Right ventricle myocardium inferior (tissue), 1 donor: ENCODE measurements at regions not wholly inside any gene's neighbourhood (a gene's known extent, or its start where the extent isn't known, plus 50 kb on each side); places are given as distances from the start of the nearest gene placed in this dataset.
A peak's percentile ranks its signal among the peaks of the same experiment; 100 is the strongest.

Source experiments
- ATAC-seq: fragments of 200-7000 bp; cut with Tn5 transposase; one replicate; pipeline ENCODE4 v1.9.1; 2020; ENCODE audit warnings: mild to moderate bottlenecking, moderate library complexity
- DNase-seq: peaks from one replicate; pipeline ENCODE4 v3.0.0; 2021; ENCODE audit errors: missing footprints
- intact Hi-C: fragments of 100-400 bp; cut with DNase I; formaldehyde crosslinking; loops from one replicate; pipeline ENCODE4 v1.11.0; 2022
- donor health status: DM: no; HTN: yes; CAD: no; lungs with severe emphysema.

DNA sequence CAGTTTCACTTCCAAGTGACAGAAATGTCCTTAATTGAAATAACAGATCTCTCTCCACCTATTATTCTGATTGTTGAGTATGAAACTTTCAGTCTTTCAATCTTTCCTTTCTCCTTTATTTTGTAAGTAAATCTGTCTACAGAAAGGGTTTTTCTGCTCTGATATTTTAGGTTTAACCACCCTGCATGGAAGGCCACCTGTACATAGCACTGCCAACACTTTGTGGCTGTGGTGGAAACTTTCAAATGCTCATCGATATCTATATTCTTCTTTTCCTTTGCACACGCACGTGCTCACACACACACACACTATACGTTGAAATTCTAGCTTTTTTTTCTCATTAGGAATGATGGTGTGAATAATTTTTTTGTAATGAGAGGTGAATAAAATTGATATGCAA lies 1179.3 kb downstream of the KCNT2 start:
- intact Hi-C loops = no loop called here
- ATAC-seq (no peak), DNase-seq (no peak)

DNA sequence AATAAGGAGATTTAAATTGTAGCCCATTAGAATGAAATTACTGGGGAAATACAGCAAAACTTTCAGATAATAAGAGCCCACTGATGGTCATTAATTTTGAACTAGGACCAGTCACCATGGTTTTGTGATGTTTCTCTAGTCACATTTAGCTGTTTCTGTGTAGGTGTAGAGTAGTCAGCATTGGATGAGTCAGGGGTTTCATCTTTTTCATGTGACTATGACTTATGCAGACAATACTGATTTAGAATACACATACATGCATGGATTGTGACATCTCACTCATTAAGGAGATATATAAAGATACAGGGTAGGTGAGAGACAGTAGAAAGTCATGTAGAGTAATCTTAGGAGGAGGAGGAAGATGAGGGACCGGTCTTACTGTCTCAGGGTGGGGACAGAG lies 1192.7 kb downstream of the KCNT2 start:
- ATAC-seq (no peak), DNase-seq (no peak)
- intact Hi-C loops = no loop called here

DNA sequence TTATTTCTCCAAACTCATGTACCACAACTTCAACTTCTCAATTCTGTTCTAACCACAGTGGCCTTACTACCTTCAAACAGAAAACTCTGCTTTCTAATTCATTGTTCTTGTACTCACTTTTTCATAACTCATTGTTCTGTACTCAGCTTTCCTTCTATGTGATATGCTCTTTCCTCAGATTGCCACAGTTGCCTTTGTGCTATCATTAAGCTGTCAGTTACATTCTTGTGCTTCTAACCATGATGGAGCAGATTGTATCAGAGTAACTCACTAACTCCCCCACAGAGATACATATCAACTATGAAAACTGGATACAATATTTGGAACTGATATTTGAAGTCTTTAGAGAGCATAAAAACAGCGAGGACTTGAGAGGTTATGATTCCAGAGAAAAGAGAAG lies 1213.7 kb downstream of the KCNT2 start:
- no peak for DNase-seq
- intact Hi-C loops = no loop called here
- no peak for ATAC-seq

DNA sequence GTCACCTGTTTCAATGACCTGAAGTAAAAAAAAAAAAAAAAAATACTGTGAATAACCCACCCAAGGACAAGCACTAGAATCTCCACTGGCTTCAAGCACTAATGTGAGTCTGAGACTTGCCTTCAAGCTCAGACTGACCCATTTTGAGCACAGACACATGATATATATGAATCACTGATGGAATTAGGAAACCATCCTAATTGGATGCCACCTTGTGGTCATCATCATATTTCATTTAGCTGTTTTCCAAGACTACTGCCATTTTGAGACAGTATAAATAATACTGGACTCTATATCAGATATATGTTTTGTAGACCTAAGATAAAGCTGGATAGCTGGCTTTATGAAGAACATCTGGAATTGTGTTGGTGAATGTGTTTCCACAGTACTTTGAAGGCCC lies 1232.0 kb downstream of the KCNT2 start:
- DNase-seq (no peak), ATAC-seq (no peak)
- intact Hi-C loops = no loop called here

DNA sequence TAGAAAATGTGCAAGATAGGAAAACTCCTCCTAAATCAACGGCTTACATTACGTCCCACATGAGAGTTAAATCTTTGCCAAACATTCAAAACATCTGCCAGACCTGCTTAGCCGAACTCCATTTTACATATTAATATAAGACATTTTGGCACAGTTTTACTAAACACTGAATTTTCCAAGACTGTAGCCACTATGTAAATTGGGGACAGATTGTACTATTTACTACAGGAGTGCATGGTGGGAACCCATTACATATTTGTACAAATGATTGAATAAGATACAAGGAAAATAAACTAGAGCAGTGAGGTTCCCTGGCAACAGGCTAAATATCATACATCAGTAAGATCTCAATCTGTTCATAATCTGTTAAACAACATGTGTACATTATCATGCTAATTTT lies 1234.4 kb downstream of the KCNT2 start:
- intact Hi-C loops = no loop called here
- DNase-seq = no peak
- no peak for ATAC-seq

DNA sequence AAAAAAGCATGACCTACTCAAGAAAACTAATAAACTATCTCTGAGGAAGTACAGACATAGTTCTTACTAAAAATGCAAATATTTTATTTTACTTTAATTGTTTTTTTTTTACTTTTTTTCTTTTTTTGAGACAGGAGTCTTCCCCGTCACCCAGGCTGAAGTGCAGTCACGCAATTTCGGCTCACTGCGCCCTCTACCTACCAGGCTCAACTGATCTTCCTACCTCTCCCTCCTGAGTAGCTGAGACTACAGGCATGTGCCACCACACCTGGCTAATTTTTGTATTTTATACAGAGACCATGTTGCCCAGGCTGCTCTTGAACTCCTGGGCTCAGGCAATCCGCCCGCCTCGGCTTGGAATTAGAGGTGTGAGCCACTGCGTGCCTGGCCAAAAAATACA lies 1263.1 kb downstream of the KCNT2 start:
- ATAC-seq (no peak), DNase-seq (no peak)
- intact Hi-C loops = no loop called here

DNA sequence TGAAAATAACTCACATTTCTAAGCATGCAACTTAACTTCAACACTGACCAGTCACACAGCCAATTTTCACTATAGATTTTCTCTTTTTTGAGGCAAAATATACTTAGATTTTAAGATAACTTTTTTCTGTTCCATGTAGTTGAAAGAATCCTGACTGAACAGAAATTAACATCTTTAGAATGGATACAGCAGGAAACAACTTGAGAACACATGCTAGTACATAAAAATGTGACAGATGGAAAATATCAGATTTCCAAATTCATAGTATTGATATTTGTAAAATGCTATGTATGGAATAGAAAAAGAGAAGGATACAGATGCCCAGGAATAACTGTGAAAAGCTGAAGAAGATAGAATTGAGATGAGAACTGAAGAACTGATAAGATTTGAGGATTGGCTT lies 1270.6 kb downstream of the KCNT2 start:
- DNase-seq (no peak), ATAC-seq (no peak)
- intact Hi-C loops = no loop called here

DNA sequence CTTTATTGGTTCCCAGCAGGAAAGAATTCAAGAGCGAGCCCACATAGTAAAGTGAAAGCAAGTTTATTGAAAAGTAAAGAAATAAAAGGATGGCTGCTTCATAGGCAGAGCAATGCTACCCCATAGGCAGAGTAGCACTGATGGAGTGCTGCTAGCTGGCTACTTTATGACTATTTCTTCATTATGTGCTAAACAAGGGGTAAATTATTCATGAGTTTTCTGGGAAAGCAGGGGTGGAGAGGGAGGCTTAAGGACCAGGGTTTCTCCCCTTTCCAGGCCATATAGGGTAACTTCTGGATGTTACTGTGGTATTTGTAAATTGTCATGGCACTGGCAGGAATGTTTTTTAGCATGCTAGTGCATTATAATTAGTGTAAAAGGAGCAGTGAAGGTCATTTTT lies 1271.4 kb downstream of the KCNT2 start:
- ATAC-seq (no peak), DNase-seq (no peak)
- intact Hi-C loops = no loop called here

DNA sequence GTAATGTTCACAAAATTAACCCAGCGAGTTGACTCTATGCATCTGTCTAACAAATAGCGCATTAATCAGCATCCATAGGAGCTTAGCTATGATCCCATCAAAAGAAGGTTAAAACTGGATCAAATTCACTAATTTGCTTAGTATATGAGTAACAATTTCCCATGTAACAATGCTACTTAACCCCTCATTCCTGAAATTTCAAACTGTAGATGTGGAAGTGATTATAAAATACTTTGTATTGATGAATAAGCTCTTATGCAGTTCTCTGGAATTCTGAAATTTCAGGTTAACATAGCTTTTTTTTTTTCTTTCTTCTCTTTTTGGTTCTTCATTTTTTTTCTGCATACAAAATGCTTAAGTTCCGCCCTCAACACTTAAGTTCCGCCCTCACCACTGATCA lies 1272.7 kb downstream of the KCNT2 start:
- DNase-seq (no peak), ATAC-seq (no peak)
- intact Hi-C loops = no loop called here

DNA sequence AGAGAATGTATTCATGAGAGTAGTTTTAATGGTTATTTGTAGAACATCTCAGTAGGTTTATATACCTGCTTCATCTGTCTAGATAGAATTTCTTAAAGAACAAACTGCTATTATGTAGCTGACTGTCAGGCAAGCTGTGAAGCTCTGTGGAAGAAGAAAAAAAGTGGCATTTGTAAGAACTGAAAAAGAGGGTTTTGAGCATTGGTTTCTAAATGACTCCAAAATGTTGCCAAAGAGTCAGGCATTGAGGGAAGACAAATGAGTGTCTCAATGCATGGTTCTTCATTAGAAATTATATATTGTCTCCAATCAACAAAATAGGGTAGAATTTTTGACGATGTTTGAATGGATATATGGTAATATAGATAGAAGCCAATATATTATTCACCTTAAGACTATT lies 1276.1 kb downstream of the KCNT2 start:
- DNase-seq = no peak
- intact Hi-C loops = no loop called here
- no peak for ATAC-seq

DNA sequence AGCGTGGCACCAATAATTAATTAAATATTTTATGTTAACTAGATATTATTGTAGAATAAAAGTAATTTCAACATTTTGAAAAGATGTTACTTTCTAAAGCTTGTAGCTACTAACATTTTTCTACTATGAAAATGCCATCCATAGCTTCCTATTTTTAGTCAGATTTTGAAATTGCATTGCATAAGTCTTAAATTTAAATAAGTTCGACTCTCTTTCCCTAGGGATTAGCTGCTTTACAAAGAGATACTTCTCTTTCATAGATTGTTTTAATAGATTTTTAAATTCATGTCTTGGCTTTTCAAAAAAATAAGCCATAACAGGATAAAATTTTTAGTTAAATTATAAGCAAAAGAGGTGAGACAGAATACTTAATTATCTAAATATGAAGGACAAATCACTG lies 1279.6 kb downstream of the KCNT2 start:
- ATAC-seq = no peak
- intact Hi-C loops = no loop called here

DNA sequence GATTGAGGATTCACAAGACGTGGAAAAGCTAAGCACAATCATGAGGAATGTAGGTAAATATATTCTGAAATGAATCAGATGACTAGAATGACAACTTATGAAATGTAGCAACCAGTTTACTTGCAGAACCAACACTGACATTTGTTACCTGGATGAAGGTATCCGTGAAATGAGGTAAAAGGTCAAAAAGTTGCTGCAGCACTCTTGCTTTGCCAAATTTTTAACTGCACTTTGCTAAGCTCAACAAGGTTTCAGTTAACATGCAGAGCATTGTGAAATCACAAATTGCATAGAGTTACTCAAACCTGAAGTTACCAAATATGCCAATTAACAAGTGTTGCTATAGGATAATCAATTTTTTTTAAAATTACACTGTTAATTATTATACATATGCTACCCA lies 1280.1 kb downstream of the KCNT2 start:
- ATAC-seq (no peak), DNase-seq (no peak)
- intact Hi-C loops = no loop called here

More for the DNA sequence above, 1279.6 kb downstream of the KCNT2 start:
- no peak for DNase-seq

DNA sequence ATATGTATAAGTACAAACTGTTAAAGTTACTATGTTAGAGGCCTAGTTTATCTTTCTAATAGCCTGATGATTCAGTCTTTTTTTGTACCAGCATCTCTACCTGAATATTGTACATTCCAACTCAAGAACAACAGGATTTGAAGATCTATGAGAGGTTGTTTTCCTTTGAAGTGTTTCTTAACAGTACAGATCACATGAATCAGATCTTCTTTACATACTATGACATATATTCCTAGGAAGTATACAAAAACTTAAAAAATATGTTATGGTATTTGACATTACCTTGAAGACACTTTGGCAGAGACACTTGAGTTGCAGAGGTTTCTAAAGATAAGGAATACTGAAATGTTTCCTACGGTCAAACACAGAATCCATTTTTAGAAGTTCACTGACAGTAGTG lies 1280.9 kb downstream of the KCNT2 start:
- DNase-seq = no peak
- intact Hi-C loops = no loop called here
- no peak for ATAC-seq

DNA sequence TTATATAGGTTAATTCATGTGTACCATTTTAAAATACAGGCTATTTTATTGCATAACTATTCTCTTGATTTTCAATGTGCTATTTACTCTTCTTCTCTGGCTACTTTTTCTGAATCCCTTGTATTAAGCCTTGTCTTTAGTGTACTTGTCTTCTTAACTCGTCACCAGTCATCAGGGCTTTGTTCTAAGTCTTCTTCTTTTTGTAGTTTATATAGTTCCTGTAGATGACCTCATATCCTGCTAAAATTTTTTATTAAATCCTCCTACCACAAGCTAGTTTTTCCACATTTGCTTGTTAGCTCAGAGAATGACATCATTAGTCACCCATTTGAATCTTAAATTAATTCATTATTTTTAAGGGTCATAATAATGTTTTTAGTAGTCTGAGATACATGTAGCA lies 1281.9 kb downstream of the KCNT2 start:
- no peak for DNase-seq
- intact Hi-C loops = no loop called here
- ATAC-seq = no peak

DNA sequence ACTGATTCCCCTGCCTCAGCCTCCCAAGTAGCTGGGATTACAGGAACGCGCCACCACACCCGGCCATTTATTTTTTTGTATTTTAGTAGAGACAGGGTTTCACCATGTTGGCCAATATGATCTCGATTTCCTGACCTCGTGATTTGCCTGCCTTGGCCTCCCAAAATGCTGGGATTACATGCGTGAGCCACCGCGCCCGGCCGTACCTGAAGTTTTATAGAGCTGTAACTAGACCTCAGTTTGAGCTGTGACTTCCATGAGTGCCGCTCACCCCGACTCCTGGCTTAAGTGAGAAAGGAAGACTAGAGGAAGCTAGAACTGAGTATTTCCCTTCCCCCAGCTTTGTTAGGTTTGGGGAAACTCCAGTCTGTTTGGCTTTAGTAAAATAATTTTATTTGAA lies 1283.1 kb downstream of the KCNT2 start:
- peak; percentile 22 for DNase-seq

DNA sequence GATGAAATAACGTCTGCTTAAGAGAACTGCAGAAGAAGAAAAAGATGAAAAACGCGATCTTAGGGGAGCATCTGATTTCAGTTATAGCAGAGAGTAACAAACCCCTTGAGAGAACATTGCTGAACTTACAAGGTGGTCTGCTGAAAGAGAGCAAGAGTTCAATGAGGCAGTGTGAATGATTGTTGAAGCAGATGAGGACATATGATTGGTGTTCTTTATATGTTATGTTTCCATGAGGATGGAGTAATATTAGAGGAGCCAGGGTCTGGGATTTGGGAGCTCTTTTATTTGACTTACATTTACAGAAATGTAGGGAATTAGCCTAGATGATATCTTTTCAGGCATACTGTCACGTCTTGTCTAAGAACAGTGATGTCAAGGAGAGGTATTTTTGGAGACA lies 1302.0 kb downstream of the KCNT2 start:
- ATAC-seq = no peak
- intact Hi-C loops = no loop called here
- no peak for DNase-seq

More for the DNA sequence above, 1283.1 kb downstream of the KCNT2 start:
- intact Hi-C loops = no loop called here
- ATAC-seq = no peak

DNA sequence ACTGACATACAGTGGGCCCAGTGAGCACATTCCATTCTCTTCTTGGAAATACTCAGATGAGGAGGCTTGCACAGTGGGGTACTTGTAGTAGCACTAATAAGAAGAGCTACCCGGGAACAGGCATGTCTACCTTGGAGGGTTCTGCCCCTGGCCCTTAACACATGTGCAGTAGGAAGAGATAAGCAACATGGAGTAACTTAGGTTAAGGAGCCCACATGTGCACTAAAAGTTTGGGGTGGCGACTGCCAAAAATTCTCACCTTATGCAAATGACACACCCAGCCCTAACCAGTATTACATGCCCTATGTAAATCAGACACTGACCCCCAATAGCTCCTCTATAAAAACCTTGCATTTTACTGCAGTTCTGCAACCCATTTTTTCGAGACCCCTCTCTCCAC lies 1313.3 kb downstream of the KCNT2 start:
- intact Hi-C loops = no loop called here
- ATAC-seq (no peak), DNase-seq (no peak)

DNA sequence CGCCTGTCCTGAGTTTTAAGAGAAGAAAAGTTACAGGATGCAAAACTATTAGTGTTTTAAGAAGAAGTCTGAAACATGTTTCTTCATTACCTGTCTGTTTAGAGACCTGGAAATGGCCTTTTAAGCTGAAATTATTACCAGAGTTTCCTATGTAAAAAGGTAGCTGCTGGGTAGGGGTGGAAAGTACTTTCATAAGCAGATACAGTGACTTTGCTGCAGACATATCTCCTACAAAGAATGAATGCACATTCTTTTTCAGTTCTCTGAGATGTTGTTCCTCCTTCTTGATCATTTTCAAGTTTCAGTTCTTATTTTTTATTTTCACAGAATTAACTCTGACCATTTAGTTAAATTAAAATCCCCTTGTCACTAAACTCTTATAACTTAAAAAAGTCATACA lies 1329.6 kb downstream of the KCNT2 start:
- intact Hi-C loops = no loop called here
- DNase-seq (no peak), ATAC-seq (no peak)

DNA sequence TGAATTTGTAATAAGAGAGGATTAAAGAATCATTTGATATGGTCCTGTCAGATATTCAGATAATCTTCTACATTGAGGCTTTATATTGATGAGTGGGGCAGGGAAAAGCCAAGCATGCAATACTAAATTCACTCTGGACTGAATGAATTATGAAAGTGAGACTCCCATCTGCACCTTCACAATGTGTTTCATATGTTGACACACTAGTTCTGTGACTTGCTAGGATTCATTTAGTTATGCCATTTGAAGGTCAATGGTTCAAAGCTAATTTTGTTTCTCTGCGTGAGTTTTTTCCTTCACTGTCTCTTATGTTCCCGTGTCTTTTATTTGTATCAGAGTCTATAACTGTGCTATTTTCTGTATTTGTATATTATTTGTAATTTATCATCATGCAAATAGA lies 1332.5 kb downstream of the KCNT2 start:
- intact Hi-C loops = no loop called here
- DNase-seq = no peak
- no peak for ATAC-seq

DNA sequence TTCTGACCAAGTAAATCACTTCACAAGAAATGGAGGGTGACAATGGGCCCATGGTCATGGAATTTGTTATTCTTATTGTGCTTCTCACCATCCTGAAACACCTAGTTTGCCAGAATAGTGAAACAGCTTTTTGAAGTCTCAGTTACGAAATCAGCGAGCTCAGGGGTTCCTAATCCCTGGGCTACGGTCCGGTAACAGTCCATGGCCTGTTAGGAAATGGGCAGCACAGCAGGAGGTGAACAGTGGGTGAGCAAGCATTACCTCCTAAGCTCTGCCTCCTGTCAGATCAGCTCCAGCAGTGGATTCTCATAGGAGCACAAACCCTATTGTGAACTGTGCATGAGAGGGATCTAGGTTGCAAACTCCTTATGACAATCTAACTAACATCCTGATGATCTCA lies 1356.3 kb downstream of the KCNT2 start:
- intact Hi-C loops = no loop called here
- no peak for DNase-seq
- no peak for ATAC-seq

DNA sequence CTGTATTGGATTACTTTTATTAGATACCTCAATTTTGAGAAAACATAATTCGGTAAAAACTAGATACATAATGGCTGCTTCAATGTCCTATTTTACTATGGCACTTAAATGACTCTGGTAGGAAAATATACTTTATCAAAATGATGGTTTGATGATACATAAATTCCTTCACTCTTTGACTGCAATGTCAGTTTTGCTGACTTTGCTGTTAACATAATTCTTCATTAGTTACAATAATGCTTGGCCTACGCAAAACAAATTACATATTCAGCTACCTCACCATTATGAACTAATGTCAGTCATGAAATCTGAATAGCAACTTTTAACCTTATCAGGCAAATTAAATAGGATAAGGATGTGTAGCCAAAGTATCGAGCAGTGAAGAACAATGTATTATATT lies 1364.7 kb downstream of the KCNT2 start:
- DNase-seq (no peak), ATAC-seq (no peak)
- intact Hi-C loops = no loop called here

DNA sequence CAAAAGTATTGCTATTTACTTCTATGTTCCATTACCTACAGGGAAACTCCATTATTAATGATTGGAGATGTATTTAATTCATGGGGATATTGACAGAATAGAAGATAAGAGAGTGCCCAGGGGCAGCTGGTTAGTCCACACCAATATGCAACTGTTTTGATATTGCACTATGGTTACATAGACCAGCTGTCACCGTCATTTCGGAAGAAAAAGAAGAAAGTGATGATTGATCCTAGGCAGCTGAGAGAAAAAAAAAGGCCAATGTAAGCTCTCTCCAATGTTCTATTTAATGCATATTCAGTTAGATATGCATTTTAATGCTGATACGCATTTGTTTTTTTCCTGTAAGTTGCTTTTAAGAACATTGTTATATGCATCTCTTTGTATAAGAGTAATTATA lies 1367.2 kb downstream of the KCNT2 start:
- intact Hi-C loops = no loop called here
- no peak for DNase-seq
- ATAC-seq = no peak
